DND-41 (cell line): ENCODE measurements at regions not wholly inside any gene's neighbourhood (a gene's known extent, or its start where the extent isn't known, plus 50 kb on each side); places are given as distances from the start of the nearest gene placed in this dataset.

Experiments
- EZH2 ChIP-seq: IDR thresholded peaks from 3 replicates; pipeline ENCODE4 v1.6.1; 2012; ENCODE audit warnings: borderline replicate concordance, low read depth, mild to moderate bottlenecking, moderate library complexity, low read length, inconsistent platforms; ENCODE audit not compliant: severe bottlenecking
- TF ChIP-seq, protein P1 (sequence below): IDR thresholded peaks from 2 replicates; pipeline ENCODE4 v1.5.1; 2012; ENCODE audit warnings: borderline replicate concordance, low read length, moderate library complexity, mild to moderate bottlenecking; ENCODE audit not compliant: poor library complexity, severe bottlenecking; ENCODE audit errors: extremely low read depth

GRCh38 chr14:61610900-61611299 lies 84.4 kb upstream of the HIF1A start:
- TF ChIP-seq, protein P1, sequence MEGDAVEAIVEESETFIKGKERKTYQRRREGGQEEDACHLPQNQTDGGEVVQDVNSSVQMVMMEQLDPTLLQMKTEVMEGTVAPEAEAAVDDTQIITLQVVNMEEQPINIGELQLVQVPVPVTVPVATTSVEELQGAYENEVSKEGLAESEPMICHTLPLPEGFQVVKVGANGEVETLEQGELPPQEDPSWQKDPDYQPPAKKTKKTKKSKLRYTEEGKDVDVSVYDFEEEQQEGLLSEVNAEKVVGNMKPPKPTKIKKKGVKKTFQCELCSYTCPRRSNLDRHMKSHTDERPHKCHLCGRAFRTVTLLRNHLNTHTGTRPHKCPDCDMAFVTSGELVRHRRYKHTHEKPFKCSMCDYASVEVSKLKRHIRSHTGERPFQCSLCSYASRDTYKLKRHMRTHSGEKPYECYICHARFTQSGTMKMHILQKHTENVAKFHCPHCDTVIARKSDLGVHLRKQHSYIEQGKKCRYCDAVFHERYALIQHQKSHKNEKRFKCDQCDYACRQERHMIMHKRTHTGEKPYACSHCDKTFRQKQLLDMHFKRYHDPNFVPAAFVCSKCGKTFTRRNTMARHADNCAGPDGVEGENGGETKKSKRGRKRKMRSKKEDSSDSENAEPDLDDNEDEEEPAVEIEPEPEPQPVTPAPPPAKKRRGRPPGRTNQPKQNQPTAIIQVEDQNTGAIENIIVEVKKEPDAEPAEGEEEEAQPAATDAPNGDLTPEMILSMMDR, result no peak
- TF ChIP-seq EZH2, result no peak
